ENCODE measurements at regions not wholly inside any gene's neighbourhood (a gene's known extent, or its start where the extent isn't known, plus 50 kb on each side); places are given as distances from the start of the nearest gene placed in this dataset.
"Not testable (repeated sequence)": the region's sequence is repeated elsewhere in the genome, so short reads cannot be mapped to it uniquely, and the experiment has no call there.

DNA sequence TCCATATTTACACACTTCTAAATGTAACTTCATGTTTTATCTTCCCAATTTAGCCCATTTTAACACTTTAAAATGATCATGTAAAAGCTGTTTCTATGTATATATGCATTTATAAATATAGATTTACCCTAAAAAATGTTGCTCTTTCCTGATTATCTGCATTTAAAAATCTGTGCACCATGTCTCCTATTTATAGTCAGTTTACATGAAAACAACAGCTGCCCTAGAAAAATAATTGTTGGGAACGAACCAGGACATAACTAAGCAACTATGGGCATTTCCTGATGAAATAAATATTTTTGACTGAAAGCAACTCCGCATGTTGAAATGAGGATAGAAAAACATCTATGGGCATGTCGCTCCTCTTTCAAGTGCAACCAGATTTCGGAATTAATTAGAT lies 1368.2 kb downstream of the FAM181B start:
- no peak for DNase-seq

DNA sequence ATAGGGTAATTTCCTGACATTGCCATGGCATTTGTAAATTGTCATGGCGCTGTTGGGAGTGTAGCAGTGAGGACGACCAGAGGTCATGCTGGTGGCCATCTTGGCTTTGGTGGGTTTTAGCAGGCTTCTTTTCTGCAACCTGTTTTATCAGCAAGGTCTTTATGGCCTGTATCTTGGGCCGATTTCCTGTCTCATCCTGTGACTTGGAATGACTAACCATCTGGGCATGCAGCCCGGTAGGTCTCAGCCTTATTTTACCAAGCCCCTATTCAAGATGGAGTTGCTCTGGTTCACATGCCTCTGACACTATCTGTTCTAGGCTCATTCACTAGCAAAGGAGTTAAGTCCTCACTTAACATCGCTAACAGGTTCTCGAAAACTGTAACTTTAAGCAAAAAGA lies 1374.2 kb downstream of the FAM181B start:
- no peak for DNase-seq

DNA sequence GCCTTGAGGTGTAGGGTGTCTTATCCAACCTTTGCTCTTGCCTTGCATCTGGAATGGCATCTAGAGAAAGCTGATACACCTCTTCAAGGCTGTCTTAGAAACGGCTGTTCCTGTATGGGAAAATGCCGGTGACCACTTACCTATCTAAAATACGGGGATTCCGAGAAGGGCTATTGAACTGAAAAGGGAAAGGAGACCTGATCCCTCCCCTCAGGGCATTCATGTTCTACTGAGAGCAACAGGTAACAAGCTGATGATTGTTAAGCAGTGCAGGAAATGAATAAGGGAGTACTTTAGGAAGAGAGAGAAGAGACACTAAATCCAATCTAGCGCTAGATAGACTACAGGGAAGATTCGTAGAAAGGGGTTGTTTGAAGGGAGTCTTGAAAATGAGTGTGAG lies 1388.1 kb downstream of the FAM181B start:
- DNase-seq = no peak

DNA sequence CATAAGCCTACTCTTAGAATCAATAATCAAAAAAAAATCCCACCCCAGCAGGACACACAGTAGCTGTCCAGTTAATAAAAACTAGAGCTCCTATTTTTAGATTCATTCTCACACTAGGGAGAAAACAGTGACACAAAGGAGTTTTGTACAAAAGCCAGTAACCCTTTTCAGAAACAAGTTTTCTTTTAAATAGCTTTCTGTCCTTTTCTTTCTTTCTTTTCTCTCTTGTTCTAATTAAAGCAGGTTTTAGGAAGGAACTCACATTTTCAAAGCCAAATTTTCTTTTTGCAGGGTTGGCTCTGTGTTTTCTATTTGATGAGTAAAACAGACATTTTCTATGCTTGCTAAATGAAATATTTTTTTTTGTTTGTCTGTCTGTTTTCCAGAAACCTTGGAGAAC lies 1390.7 kb downstream of the FAM181B start:
- no peak for DNase-seq

DNA sequence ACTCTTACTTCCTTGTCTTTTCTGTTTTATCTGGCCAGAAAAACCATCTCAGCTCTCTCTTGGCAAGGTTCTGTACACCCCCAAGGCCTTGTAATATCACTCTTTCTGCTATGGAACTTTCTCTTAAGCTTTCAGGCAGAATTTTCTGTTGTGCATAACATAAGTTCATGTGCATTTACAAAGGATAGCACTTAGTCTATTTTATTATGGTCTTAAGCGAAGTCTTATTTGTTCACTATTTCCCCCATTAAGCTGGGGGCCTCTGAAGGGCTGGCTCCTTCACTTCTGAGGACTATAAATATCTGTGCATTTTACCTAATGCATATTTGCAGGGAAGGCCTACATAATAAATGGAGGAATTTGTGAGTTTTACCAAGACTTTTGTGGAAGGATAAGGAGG lies 1393.4 kb downstream of the FAM181B start:
- no peak for DNase-seq

DNA sequence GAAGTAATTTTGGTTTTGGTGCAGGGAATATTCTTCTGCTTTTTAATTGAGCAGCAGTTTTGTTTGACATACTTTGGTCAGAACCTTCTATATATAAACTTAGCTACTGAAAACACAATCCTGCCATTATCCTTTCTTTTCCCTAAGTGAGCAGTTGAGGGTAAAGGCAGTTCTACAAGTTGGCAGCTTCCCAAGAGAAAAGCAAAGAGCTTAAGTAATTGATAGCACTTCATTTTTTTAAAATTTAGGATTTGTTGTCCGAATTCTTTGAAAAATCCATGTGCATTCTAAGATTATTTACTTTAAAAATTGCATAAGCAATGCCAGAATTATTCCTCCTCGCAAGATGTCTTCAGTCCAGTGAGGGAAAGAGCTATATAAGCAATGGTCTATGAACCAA lies 1394.1 kb downstream of the FAM181B start:
- no peak for DNase-seq

DNA sequence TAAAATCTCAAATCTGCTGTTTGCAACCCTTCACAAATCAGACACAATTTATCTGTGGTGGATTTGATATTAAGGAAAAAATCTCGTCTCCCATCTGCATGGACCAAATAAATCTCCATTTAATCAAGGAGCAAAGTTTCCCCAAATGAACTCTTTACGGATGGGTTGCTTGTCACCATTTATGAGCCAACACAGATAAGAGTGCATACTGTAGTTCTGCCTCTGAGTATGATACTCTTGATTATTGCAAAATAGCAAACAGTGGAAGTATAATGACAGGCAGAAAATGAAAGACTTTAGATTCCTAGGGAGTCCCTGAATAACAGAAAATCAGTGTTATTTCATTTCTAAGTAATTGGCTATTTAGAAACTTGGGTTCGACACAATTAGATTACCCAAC lies 1395.9 kb downstream of the FAM181B start:
- no peak for DNase-seq

DNA sequence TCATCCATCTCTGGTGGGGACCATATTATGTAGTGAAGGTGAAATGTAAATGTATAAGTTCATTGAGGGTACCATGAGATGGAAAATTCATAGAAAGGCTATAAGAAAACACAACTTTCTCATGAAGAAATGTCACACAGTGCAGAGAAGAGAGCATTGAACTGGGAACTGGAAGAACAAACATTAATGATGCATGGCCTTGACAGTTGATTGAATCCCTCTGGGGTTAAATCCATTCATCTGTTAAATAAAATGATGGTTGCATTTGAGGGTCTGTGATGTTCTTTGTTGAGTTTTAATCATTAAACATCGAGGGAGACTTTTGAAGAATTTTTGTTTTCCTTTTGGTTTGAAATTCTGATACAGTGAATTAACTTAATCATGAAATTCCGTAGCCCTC lies 1401.4 kb downstream of the FAM181B start:
- no peak for DNase-seq

DNA sequence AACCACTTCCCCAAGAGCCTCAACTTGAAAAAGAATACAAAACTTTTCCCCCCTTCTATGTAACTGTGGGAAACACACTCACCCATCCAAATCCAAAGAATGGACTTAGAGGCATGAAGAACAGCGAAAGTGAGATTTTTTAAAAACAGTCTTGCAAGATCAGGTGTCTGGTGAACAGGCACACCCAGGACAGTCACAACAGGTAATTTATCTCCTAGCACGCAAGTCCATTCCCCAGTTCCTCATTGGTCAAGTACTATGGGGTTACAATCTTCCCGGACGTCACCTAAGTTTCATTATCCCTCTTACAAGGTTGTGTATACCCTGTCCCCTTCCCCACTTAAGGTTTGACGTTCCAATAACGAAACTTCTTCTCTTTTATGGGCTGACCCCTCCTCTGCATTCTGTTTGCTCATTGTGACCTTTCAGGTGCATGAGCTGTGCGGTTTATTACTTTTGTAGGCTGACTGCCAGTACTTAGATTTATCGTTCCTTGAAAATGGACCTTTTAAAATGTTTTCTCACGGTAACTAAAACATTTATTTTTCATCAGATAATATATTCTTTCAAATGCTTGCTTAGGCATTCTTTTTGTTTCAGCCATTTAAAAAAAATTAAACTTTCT lies 1401.9 kb downstream of the FAM181B start:
- no peak for DNase-seq

DNA sequence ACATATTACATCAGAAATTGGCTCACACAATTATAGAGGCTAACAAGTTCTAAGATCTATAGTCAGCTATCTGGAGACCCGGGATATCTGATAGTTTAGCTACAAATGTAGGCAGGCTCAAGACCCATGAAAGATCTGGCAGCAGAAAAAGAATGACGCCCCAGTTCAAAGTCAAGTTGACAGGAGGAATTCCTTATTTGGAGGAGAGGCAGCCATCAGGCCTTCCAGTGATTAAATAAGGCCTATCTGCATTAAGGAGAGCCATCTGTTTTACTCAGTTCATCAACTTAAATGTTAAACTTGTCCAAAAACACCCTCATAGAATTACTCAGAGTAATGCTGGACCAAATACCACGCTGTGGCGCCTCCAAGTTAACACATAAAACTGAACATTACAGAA lies 1402.6 kb downstream of the FAM181B start:
- no peak for DNase-seq

DNA sequence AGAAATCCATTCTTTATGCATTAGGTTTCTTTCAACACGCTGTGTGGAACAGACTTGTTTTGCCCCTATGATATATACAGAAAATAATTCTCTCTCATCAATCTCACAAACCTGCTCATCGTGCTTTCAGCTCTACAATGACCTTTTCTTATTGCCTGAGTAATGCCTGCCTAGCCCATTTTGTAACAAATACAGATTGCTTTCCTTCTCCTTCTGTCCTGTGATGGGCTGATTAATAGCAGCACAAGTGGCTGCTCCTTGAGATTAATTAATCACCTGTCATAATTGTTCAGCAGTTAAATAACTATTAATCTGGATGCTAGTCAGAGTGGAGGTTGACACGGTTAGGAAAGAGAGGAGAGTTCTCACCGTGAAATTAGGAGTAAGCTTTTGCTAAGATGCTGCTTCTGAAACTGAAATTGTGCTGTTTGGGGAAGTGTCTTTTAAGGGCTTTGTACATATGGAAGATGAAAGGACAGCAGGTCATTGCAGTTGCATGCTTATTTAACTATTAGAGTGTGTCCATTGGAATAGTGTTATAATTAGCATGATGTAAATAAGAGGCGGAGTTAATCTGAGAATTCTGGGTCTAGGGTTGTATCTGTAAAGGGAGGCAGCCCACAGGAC lies 1430.5 kb downstream of the FAM181B start:
- no peak for DNase-seq

DNA sequence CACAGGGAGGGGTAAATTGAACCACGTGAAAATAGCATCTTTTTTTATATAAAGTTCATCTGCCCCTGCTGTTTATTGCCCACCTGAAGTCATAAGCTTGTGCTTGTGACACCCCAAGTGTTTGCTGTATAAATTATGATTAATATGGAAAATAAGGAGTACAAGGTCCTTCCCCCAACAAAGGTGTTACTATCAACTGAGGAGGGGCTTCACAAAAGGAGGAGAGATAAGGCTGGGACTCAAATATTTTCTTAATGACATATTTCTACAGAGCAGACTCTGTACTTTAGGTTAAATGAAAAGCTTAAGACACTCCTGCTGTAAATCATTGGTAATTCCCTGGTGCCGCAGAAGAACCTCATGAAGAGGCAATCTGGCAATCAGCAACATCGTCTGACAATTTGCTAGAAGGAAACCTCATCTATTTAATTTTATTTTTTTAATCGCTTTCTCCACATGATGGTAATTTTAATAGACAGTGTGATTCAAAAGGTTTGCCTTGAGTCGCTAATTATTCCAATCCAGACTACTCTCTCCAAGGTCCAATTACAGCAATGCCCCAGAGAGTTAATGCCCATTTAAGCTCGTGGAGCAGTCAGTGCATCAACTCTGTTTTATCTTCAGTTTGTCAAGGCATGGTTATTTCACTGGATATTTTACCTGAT lies 1432.4 kb downstream of the FAM181B start:
- DNase-seq = no peak

DNA sequence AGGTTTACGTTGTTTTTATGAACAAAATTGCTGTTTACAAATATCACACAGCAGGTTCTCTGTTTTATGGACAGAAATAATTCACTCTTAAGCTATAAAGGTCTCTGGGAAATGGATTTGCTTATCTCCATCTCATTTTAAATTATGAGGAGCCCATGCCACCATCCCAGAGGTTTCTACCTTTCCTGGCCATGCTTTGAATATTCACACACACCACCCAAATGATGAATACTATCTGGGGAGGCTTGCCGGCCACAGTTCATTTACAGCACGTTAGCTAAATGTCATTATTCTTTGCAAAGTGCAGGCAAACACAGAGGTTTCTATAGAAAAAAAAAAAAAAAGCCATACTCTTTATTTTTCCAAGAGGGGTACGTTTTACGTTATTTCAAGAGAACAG lies 1446.7 kb downstream of the FAM181B start:
- DNase-seq = no peak

DNA sequence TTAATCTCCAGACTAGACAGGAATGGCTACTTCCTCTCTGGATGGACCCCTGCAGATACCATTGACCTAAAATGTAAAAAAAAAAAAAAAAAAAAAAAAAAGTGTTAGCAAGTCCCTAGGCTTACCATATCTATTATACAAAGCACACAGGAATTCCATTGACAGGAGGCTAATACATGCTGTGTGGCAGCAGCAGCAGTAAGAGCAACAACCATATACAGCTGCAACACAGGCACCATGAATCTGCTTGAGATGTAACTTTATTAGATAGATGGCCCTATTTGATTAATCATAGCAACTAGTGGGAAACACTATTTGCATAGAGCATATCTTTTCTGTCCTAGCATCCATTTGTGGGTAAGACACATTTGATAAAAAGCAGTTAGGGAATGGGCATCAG lies 1447.1 kb downstream of the FAM181B start:
- no peak for DNase-seq

DNA sequence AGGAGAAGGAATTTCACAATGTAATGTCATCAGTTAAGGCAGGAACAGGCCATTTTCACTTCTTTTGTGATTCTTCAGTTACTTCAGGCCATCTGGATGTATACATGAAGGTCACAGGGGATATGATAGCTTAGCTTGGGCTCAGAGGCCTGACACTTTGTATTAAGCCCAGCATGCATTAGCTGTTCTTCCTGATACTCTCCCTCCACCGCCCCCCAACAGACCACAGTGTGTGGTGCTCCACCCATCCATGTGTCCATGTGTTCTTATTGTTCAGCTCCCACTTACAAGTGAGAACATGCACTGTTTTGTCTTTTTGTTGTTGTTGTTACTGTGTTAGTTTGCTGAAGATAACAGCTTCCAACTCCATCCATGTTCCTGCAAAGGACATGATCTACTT lies 1453.4 kb downstream of the FAM181B start:
- not testable (repeated sequence) for DNase-seq

DNA sequence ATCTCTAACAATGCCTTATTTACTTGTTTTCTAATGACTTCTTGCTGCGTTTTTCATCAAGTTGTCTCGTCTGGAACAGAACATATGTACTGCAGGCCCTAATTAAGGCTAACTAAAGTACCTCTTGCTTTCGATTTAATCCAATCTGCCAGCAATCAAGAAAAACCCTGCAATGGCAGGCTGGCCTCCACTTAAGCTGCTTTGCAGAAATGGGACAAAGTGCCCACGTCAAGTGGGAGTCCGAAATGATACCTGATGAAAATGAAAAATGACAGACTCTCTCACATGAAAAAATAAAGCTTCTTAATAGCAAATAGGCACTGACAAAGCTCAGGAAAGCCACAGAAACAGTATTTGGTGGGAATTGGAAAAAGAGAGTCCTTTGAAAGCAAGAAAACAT lies 1454.7 kb downstream of the FAM181B start:
- DNase-seq = no peak

DNA sequence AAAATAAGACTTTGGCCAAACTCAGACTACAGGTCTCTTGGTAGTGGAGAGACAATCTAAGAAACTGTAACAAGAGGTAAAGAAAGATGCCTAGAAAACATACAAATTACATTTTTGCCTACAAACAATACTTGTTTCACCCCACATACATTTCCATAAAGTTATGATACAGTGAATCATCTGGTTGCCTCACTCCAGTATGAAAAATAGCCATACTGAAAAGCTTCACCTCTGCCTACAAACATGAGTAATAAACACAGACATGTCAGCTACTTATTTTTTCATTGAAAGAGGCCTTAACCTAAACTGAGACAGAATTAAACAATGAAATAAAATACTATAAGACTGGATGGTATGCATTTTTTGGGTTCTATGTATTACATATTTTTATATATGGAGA lies 1463.0 kb downstream of the FAM181B start:
- no peak for DNase-seq

DNA sequence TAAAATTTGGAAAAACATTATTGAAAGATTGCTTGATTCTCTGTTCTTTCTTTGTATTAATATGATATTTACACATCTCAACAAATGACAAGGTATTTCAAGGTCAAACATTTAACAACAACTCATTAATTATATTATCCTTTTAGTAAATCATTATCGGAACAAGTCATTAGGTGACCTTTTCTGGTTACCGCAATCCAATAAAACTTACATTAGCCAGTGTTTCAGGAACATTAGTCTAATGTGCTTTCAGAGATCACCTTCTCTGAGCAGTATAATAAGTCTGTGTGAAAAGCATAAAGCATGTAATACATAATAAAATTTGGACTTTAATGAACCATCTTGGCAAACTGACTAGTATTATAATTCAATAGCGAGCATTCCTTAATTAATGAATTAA lies 1466.4 kb downstream of the FAM181B start:
- no peak for DNase-seq

DNA sequence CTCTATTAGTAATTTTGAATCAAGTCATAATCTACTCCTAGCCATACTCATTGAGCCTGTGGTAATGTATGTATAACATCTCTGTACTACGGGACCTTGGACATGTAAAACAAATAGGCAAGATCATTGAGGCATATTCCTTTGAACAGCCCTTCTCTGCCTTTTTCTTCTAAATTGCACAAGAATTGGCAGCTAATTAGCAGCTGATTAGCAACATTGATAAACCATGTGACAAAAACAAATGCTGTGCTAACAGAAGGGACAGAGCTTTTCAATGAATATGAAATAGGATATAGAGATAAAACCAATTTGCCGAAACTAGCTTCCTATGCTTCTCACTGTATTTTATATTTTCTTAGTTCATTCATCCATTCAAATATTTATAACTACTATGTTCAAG lies 1474.2 kb downstream of the FAM181B start:
- no peak for DNase-seq

DNA sequence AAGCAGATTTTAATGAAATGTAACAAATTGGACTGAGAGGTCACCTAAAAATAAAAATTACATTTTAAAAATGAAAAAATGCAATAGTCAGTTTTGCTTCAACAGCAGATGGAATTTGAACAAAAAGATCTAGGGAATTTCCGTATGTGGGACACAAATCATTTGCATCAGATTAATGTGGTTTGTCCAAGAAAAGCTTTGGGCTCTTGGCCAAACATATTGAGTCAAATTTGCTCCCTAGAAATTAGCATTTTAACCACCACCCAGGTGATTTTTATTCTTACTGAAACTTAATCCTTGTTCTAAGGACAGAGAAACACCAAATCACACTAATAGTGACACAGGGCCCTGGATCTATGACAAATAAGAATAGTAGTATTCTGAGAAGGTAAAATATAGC lies 1477.8 kb downstream of the FAM181B start:
- no peak for DNase-seq

DNA sequence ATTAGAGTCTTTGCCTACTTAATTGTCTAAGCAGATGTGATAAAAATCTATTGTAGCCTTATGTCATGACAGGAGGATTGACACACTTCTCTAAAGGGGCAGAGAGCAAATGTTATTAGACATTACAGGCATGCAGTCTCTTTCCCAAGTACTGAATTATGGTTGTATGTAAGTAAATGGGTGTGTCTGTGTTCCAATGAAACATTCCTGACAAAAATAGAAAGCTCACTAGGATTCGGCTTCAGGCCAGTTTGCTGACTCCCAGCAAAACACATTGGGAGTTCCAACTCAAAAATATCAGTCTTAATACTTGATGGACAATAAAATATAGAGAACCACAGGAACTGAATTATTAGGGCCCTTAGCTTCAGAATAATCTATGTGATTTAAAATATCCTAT lies 1480.4 kb downstream of the FAM181B start:
- no peak for DNase-seq

DNA sequence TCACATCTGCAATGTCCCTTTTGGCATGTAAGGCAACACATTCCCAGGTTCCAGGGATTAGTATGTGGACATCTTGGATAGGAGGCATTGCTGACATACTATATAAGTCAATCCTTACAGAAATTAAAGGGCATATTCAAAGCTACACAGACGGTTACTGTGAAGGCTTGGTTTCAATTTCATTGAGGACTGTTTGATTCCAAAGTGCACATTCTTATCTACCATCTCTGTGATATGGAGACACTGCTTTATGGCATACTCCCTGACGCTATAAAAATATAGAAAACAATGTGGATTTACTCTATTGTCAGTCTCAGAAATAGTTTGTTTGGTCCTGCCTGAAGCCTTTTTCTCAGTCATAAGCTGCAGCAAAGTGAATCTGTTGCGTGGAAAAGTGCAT lies 1486.7 kb downstream of the FAM181B start:
- DNase-seq = no peak

DNA sequence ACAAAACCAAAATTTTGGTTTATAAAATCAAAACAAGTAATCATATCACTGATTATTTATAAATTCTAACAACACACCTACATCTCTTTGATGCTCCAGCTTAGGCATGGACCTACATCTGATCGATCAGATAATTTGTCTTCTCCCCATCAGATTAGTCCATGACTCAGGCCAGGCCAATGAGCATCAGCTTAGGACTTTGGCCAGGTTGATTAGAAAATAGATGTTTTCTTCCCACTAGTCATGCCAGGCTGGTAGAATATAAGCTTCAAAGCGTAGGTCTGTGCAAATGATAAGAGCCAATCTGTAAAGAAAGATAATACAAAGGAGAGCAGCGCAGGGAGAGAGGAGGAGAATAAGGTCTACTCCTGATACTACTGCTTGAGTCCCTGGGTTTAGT lies 1487.9 kb downstream of the FAM181B start:
- DNase-seq = no peak

DNA sequence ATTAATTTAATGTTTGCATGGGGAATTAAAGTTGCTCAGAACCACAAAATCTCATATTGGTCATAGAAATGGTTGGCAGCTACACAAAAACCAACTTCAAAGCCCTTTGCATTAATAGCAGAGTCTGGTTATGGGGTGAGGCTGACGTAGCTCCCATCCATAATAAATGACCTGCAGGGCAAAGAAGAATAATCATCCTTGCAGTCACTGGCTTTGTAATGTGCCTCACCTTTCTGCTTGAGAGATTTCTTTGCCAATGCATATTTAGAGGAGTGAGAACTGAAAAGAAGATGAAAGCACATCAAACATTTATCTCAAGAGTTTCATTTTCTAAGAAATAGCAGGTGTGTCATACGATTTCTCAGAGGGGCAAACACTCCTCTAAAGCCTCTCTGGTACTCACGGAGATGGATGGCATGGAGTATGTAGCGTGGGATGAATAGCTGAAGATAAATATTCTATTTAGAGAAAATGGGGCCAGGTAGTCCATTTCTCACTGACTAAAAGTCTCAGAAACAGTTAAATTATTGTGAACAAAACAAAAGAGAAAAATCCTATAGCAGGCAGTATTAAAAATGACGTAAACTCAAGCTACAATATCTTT lies 1491.9 kb downstream of the FAM181B start:
- no peak for DNase-seq
